B cell (primary cell): ENCODE measurements at regions not wholly inside any gene's neighbourhood (a gene's known extent, or its start where the extent isn't known, plus 50 kb on each side); places are given as distances from the start of the nearest gene placed in this dataset.

Experiments
- ATAC-seq: fragments of 200-7000 bp; cut with Tn5 transposase; one replicate; pipeline ENCODE4 v1.10.0; 2021; ENCODE audit warnings: low read depth, mild to moderate bottlenecking, moderate number of reproducible peaks, moderate library complexity
- CTCF ChIA-PET: fragments of 350-600 bp; sonication (Branson Sonifier 250); formaldehyde crosslinking; loops from one replicate; lab custom pipeline; 2021; ENCODE audit warnings: antibody characterized with exemption, inconsistent platforms; lab: Charles Lee
- POLR2A ChIA-PET: fragments of 350-600 bp; sonication (Branson Sonifier 250); formaldehyde crosslinking; loops from one replicate; lab custom pipeline; 2021; ENCODE audit warnings: antibody characterized with exemption; lab: Charles Lee
- DNase-seq: peaks from one replicate; pipeline ENCODE4 v3.0.0; 2013
- H2AFZ ChIP-seq: 2 replicates; pipeline ENCODE4 v1.6.1; 2012; ENCODE audit warnings: mild to moderate bottlenecking, low read depth, low read length; ENCODE audit not compliant: insufficient read depth, poor library complexity, severe bottlenecking
- H3K27ac ChIP-seq, 2 donors: 1 replicate in 1 of 2; 2 replicates in 1 of 2; pipeline ENCODE4 v1.5.1; 2012 to 2013; ENCODE audit warnings: low read length in 2 of 2, mild to moderate bottlenecking in 2 of 2, moderate library complexity in 1 of 2
- H3K27me3 ChIP-seq, 4 experiments: fragments of 200-600 bp in 1 of 4; sonication (generic) in 1 of 4; replicated peaks in 1 of 4; 1 replicate in 2 of 4; 2 replicates in 2 of 4; pipeline versions ENCODE4 v1.6.1 to v1.7.0; 2013 to 2016; ENCODE audit warnings: low read length in 3 of 4, mild to moderate bottlenecking in 2 of 4, mixed read lengths in 1 of 4, moderate library complexity in 1 of 4; ENCODE audit not compliant: insufficient read depth in 4 of 4, control insufficient read depth in 3 of 4; ENCODE audit errors: control extremely low read depth in 1 of 4
- H3K36me3 ChIP-seq, 2 experiments: replicated peaks in 1 of 2; 1 replicate in 1 of 2; 2 replicates in 1 of 2; pipeline versions ENCODE4 v1.6.1 to v1.7.1; 2013; ENCODE audit warnings: low read length in 1 of 2; ENCODE audit not compliant: insufficient read depth in 2 of 2, control insufficient read depth in 1 of 2; ENCODE audit errors: control extremely low read depth in 1 of 2, extremely low read depth in 1 of 2
- H3K4me1 ChIP-seq, 2 donors: fragments of 200-600 bp in 1 of 2; sonication (generic) in 1 of 2; 1 replicate in 1 of 2; 2 replicates in 1 of 2; pipeline versions ENCODE4 v1.5.1 to v1.6.1; 2013 to 2017; ENCODE audit warnings: low read length in 2 of 2; ENCODE audit not compliant: control insufficient read depth in 2 of 2, insufficient read depth in 2 of 2
- H3K4me2 ChIP-seq: replicated peaks from 2 replicates; pipeline ENCODE3; 2012; ENCODE audit warnings: mild to moderate bottlenecking, low read depth, low read length; ENCODE audit not compliant: poor library complexity, severe bottlenecking
- H3K4me3 ChIP-seq, 5 experiments: fragments of 200-600 bp in 1 of 5; sonication (generic) in 1 of 5; 1 replicate in 3 of 5; 2 replicates in 2 of 5; pipeline versions ENCODE4 v1.5.1 to v1.7.0; 2011 to 2016; ENCODE audit warnings: low read length in 4 of 5, mild to moderate bottlenecking in 4 of 5, low read depth in 2 of 5, control low read depth in 1 of 5, moderate library complexity in 1 of 5; ENCODE audit not compliant: insufficient read depth in 1 of 5; ENCODE audit errors: control extremely low read depth in 1 of 5, extremely low read depth in 1 of 5
- H3K79me2 ChIP-seq: fragments of 200-600 bp; sonication (generic); one replicate; pipeline ENCODE4 v1.6.0; 2016; ENCODE audit warnings: low read length; ENCODE audit not compliant: control insufficient read depth, insufficient read depth
- H3K9ac ChIP-seq: fragments of 200-600 bp; sonication (generic); 2 replicates; pipeline ENCODE4 v1.6.1; 2017; ENCODE audit warnings: mild to moderate bottlenecking, low read length, moderate library complexity
- H3K9me3 ChIP-seq, 3 donors: one replicate each; pipeline versions ENCODE4 v1.6.1 to v1.7.1; 2013; ENCODE audit warnings: low read length in 2 of 3; ENCODE audit not compliant: control insufficient read depth in 2 of 3, insufficient read depth in 1 of 3; ENCODE audit errors: control extremely low read depth in 1 of 3
- H4K20me1 ChIP-seq: 2 replicates; pipeline ENCODE4 v1.6.0; 2012; ENCODE audit warnings: mild to moderate bottlenecking, low read length; ENCODE audit not compliant: insufficient read depth, control insufficient read depth, poor library complexity, severe bottlenecking
- H3K27ac Mint-ChIP-seq: one replicate; pipeline ENCODE4 v1.8.0; 2021; ENCODE audit warnings: mixed read lengths
- H3K27me3 Mint-ChIP-seq: one replicate; pipeline ENCODE4 v1.8.0; 2021; ENCODE audit warnings: mixed read lengths
- H3K4me1 Mint-ChIP-seq: one replicate; pipeline ENCODE4 v1.8.0; 2021; ENCODE audit warnings: mixed read lengths
- H3K4me3 Mint-ChIP-seq: one replicate; pipeline ENCODE4 v1.8.0; 2021; ENCODE audit warnings: mixed read lengths
- H3K9me3 Mint-ChIP-seq: one replicate; pipeline ENCODE4 v1.8.0; 2022; ENCODE audit warnings: mixed read lengths; ENCODE audit not compliant: insufficient read depth
- EZH2 ChIP-seq: IDR thresholded peaks from 2 replicates; pipeline ENCODE4 v1.6.1; 2012; ENCODE audit warnings: borderline replicate concordance, low read depth, mild to moderate bottlenecking, moderate library complexity, low read length; ENCODE audit not compliant: insufficient read depth, poor library complexity, severe bottlenecking
- WGBS: methylation state at CpG from one replicate; pipeline ENCODE4 v1.1.5; 2013; ENCODE audit warnings: missing lambda C conversion rate; ENCODE audit not compliant: insufficient coverage; 5-methylcytosine and 5-hydroxymethylcytosine counted together
- intact Hi-C: fragments of 100-400 bp; cut with micrococcal nuclease; formaldehyde crosslinking; loops from one replicate; pipeline ENCODE4 v1.10.0; 2022
- TF ChIP-seq, protein P1 (sequence below): fragments of 200-600 bp; IDR thresholded peaks from one replicate; pipeline ENCODE4 v1.8.0; 2022; ENCODE audit warnings: antibody characterized with exemption, mild to moderate bottlenecking

- H3K4me3 ChIP-seq: no peak overlapping the region
- no peak overlapping the region for H3K27ac ChIP-seq
- H2AFZ ChIP-seq: no peak overlapping the region
- Mint-ChIP-seq H3K9me3 (no peaks in the 10 kb centered on the region), H3K27ac (no peak overlapping the region), H3K4me3 (no peak overlapping the region), H3K27me3 (peaks cover 1% of the 10 kb centered on the region), H3K4me1 (no peaks in the 10 kb centered on the region)
- CTCF ChIA-PET: no interaction called here
- POLR2A ChIA-PET: no interaction called here
- ATAC-seq (no peak), DNase-seq (no peak)
- no peak for TF ChIP-seq EZH2
- TF ChIP-seq, protein P1, sequence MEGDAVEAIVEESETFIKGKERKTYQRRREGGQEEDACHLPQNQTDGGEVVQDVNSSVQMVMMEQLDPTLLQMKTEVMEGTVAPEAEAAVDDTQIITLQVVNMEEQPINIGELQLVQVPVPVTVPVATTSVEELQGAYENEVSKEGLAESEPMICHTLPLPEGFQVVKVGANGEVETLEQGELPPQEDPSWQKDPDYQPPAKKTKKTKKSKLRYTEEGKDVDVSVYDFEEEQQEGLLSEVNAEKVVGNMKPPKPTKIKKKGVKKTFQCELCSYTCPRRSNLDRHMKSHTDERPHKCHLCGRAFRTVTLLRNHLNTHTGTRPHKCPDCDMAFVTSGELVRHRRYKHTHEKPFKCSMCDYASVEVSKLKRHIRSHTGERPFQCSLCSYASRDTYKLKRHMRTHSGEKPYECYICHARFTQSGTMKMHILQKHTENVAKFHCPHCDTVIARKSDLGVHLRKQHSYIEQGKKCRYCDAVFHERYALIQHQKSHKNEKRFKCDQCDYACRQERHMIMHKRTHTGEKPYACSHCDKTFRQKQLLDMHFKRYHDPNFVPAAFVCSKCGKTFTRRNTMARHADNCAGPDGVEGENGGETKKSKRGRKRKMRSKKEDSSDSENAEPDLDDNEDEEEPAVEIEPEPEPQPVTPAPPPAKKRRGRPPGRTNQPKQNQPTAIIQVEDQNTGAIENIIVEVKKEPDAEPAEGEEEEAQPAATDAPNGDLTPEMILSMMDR: no peak
- no peaks in the 10 kb centered on the region for H3K4me1 ChIP-seq
- H3K27me3 ChIP-seq: no peaks in the 10 kb centered on the region
- intact Hi-C loops: no loop called here
- WGBS: 100% methylated on average over 1 of the region's 5 CpGs
- H3K36me3 ChIP-seq: no peaks in the 10 kb centered on the region
- no peaks in the 10 kb centered on the region for H3K79me2 ChIP-seq
- H3K4me2 ChIP-seq: no peak overlapping the region
- peaks cover 0 to 1% (median 0%) of the 10 kb centered on the region in 3 donors for H3K9me3 ChIP-seq
- H4K20me1 ChIP-seq: no peaks in the 10 kb centered on the region
- H3K9ac ChIP-seq: no peak overlapping the region
These were observed 75.6 kb upstream of the HIVEP3 start for GRCh38 chr1:41994195-41994894.

DNA sequence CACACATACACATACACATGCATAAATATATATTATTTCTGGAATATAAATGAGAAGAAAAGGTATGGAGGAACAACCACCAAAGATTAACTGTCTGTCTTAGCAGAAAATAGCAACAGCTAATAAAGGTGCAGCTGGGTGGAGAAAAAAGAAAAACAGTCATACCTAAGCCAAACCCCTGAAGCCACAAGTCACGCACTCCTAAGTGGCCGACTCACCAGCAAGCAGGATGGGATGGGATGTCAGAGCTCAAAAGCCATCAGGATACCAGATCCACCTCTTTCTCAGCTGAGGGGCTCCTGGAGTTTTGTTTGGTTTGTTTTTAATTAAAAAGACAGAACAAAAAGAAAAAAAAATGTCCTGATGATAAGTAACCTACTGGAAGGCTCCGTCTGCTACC lies 64.7 kb upstream of the HIVEP3 start:
- no peaks in the 10 kb centered on the region for H3K27me3 ChIP-seq
- H3K4me1 Mint-ChIP-seq: no peaks in the 10 kb centered on the region
- H3K4me2 ChIP-seq: no peak overlapping the region
- H3K27ac Mint-ChIP-seq: no peak overlapping the region
- H3K27ac ChIP-seq: no peak overlapping the region
- peaks cover 0 to 2% (median 0%) of the 10 kb centered on the region in 3 donors for H3K9me3 ChIP-seq
- no peaks in the 10 kb centered on the region for H3K9me3 Mint-ChIP-seq
- no peak overlapping the region for H3K9ac ChIP-seq
- no peak overlapping the region for H2AFZ ChIP-seq
- no peaks in the 10 kb centered on the region for H4K20me1 ChIP-seq
- H3K27me3 Mint-ChIP-seq: peaks cover 9% of the 10 kb centered on the region
- H3K36me3 ChIP-seq: no peaks in the 10 kb centered on the region
- no peak for DNase-seq
- ChIA-PET POLR2A (no interaction called here), CTCF (no interaction called here)
- no peak overlapping the region for H3K4me3 Mint-ChIP-seq
- no peaks in the 10 kb centered on the region for H3K4me1 ChIP-seq
- ATAC-seq: no peak
- TF ChIP-seq EZH2: no peak
- TF ChIP-seq, protein P1: no peak
- WGBS: no CpG with 5 or more reads among the region's 3 CpGs
- intact Hi-C loops: no loop called here
- no peak overlapping the region for H3K4me3 ChIP-seq
- no peaks in the 10 kb centered on the region for H3K79me2 ChIP-seq
